Hematopoietic multipotent progenitor cell treated with erythropoietin and hydrocortisone succinate and interleukin-3 and kit ligand, for 6 days (in vitro differentiated cells): ENCODE measurements at regions not wholly inside any gene's neighbourhood (a gene's known extent, or its start where the extent isn't known, plus 50 kb on each side); places are given as distances from the start of the nearest gene placed in this dataset.
"Not testable (repeated sequence)": the region's sequence is repeated elsewhere in the genome, so short reads cannot be mapped to it uniquely, and the experiment has no call there.

Source experiments
- DNase-seq: peaks from one replicate; pipeline ENCODE4 v3.0.0-alpha.2; 2015

DNA sequence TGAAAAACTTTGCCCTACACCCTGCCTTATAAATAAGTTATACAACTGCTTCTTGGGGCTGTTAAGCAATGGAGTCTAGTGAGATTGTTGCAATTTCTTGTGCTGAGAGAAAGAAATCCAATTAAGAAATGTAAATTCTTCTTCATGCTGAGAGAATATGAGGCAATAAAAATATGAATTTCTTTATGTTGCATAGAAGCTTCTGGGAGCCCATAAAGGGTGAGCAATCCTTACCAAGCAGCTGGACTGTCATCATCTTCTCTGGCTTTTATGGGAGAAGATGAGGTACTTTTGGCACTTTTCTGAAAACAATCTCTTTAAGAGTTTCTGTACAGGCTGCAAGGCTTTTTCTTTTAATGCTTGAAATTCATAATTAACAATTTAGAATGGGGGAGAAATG is 204.3 kb downstream of the DMRTA1 start:
- DNase-seq, result no peak

DNA sequence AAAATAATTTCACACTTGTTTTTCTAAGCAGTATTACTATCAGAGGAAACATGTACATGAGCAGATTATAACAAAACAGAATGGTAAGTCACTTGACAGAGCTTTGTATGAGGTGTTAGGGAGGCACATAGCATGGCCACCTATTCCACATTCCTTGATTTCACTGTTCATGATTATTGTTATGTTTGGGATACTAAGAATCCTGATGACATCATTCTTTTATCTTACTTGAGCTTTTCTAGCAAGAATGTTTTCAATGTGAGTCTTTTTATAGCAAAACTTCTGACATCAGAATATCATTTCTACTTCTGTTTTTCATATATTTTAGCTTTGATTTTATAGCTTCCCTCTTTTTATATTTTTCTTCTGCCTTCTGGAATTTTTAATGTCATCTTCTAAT is 208.2 kb downstream of the DMRTA1 start:
- no peak for DNase-seq

DNA sequence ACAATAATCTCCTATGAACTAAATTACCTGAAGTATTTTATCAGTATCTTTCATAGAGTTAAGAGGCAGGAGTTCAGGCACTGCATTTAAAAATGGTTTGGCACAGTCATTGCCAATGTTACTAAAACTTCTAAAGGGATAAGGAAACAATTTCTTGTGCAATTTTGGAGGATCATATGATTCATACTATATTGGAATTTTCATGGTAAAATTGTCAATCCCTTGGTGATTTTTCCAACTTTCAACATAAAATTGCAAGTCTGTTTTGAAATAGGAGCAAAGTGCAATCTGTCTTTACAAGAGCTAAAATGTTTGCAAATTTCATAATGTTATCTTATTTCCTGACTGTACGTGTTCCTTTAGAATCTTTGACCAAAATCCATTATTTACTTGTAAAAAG is 211.1 kb downstream of the DMRTA1 start:
- DNase-seq, result no peak

DNA sequence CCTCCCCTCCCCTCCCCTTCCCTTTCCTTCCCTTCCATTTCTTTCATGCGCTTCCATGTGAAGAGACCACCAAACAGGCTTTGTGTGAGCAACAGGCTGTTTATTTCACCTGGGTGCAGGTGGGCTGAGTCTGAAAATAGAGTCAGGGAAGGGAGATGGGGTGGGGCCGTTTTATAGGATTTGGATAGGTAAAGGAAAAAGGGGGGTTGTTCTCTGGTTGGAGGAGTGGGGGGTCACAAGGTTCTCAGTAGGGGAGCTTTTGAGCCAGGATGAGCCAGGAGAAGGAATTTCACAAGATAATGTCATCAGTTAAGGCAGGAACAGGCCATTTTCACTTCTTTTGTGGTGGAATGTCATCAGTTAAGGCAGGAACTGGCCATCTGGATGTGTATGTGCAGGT is 211.9 kb downstream of the DMRTA1 start:
- DNase-seq, result not testable (repeated sequence)

DNA sequence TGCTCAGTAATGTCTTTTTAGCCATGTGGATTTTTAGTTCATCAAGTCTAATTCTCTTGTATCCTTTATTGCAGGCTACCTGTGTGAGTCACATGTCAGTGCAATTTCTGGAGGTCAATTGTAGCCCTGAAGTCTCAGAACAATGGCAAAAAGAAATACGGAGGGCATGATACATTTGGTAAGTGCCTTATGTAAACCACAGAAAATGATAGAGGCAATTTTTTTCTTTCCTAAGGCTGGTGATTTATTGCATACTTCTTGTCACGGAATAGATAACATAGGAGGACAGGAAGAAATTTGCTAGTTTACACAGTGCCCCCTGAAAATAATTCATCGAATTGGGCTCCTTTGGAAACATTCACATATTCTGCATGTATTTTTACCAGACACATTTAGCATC is 235.9 kb downstream of the DMRTA1 start:
- no peak for DNase-seq

DNA sequence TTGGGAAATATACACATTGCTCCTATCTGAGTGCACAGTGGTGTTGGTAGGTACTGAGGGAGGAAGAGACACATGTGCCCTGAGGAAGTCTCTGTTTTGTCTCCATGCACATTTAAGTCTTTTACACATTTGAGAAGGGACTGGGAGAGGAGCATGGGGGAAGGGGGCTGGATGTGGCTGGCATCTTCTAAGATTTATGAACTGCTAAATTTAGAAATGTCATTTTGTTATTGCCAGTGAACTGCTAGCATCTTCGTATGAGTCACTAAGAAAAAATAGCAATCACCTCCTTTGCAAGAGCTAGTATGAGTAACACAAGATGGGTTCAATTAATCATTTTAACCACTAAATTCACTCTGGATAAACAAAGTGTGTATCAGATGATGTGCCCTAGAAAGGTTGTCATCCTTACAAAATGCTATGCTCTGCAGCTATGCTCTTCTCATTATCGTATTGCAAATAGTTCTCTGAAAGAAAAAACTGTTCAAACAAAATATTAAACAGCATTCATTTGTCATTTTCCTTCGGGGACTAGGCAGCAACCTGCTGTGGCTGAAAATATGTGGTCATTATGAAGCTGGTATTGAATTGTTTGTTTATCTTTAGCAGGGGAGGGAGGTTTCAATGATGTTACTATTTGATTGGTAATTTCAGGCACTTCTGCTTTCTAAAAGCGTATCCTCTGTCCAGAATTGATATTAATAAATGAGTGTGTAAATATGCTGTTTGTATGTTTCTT is 236.5 kb downstream of the DMRTA1 start:
- no peak for DNase-seq

DNA sequence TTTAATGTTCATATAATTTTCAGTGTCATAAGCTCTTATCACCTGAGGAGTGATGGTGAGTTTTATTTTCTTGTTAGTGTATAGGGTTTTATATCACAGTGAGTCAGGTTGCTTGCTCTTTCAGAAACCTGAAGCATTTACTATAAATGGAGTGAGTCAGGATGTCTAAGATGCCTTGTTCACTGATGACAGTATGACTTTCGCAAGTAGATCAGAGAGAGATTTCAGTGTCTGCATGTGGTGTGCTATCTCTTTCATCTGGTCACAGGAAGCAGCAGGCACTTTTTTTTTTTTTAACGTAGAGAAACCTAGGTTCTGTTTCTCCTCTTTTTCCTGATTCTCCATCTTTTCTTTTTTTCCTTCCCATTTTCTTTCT is 237.1 kb downstream of the DMRTA1 start:
- no peak for DNase-seq

DNA sequence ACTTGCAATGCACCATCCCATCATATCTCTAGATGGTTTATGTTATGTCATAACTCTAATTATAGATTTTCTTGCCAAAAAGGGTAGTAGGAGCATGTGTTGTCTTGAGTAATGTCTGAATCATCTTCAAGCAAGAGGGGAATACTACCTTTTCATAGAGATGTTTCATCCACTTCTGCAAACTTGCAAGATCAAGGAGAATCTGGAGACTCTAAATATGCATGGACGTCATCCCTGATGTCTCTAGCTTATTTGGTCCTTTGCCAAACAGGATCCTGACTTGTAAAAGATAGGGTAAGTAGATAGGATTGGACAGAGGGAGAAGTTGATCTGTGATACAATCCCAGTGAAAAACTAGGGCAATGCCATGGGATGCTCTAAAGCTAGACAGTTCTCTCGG is 246.5 kb downstream of the DMRTA1 start:
- DNase-seq, result no peak

DNA sequence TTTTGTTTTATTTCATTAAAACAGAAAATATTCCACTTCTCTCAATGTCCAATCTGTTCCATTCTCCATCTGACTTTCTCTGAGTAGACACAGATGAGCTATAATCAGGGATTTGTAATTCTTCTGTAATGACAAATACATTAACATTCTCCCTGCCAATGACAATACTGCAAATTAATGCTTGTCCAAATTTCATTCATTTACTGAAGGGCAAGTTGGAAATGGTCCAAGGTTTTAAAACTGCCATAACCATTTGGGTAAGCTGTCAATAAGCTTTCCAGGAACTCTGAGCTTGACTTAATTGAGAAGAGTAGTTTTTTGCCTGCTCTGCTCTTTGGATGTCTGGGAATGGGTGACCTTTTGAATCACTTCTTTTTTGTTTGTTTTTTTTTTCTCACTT is 253.5 kb downstream of the DMRTA1 start:
- no peak for DNase-seq

DNA sequence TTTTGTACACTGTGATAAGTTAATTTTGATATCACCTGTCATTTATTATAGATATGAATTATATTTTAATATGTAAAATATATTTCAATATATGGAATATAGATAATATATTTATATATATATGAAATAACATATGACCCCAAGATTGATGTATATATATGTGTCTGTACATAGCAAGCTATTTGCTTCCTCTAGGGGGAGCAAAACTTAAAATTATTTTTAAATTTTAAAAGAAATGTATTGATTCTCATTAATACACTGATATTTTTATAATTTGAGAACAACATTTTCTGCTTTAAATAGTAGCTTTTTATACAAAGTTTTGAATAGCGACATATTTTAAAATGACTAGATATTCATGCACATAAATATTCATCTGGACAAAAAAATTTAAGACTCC is 272.0 kb downstream of the DMRTA1 start:
- DNase-seq, result no peak

DNA sequence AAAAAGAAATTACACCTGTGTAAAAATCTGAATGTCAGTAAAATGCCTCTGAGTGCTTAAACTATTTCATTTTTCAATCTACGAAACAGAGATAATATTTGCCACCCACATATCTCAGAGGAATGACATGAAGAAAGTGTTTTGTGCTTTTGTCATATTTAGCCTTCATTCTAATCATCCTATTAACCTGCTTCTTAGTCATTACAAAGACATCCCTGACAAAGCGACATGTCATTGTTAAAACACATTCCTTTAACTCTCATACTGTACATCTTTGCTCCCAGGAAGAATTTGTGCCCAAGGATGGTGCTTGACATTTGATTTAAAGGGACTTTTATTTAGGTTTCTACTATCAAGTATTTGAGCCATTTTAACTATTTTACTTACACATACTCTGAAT is 275.9 kb downstream of the DMRTA1 start:
- DNase-seq, result no peak

DNA sequence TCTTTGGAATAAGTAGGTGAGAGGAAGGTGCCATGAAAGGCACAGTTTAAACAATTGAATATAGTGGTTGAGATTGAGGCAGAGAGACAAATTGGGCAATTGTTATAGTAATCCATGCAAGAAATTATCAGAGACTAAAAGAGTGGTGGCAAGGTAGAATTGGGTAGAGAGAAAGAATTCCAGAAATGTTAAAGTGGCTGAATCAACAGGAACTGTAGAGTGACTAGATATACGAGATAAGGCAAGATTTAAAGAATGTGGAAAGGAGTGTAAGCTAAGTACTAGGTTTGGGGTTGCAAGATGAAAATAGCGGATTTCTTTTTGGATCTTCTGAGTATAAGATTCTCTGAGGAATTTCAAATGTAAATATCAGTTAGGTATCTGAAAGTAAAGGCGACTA is 285.2 kb downstream of the DMRTA1 start:
- no peak for DNase-seq

DNA sequence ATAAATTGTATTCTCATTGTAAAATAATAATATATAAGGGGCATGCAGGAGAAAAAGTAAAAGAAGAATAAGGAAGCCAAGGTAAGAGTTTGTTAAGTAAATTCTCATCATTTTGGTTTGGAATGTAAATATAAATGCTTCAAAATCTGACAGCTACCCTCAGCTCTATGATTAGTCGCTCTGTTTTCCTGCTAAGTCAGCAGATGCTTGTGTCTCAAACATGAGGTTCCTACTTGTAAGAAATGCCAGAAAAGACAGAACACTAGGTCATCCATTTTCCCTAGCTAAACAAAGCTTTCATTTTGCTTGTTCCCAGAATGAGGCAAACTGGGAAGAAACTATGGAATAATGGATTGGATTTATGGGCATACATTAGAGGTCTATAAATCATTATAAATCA is 293.1 kb downstream of the DMRTA1 start:
- DNase-seq, result no peak

DNA sequence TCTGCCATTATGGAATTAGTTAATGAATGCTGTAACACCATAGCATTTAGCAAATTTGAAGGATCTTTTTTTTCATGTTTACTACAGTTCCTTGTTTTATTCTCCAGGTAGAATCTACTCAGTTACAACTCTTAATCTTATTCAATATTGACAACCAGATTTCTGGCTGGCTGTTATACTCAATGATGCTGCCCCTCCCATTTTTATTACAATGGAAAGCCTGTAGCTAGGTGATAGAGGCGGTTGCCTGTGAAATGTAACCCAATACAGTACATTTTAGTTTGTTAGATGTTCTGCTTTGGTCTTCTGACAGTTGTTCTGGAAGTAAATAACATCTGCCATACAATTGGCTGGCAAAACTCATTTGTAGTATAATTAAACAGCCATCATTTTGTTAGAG is 294.2 kb downstream of the DMRTA1 start:
- no peak for DNase-seq

DNA sequence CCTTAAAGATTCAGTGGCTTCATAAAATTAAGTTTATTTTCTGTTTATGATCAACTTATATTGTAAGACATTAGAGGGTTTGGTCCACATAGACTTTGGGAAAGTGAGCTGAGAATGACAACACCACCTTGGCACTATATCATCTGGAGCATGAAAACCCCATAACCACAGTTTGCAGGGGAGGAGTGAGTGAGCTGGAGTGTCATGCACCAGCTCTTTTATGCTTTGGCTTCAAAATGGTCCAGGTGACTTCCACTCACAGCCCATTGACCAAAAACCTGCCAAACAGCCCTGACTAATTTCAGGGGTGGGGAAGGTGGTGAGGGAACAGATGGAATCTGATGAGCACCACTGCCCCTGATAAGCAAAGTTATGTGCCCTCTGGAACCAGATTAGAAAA is 295.8 kb downstream of the DMRTA1 start:
- no peak for DNase-seq

DNA sequence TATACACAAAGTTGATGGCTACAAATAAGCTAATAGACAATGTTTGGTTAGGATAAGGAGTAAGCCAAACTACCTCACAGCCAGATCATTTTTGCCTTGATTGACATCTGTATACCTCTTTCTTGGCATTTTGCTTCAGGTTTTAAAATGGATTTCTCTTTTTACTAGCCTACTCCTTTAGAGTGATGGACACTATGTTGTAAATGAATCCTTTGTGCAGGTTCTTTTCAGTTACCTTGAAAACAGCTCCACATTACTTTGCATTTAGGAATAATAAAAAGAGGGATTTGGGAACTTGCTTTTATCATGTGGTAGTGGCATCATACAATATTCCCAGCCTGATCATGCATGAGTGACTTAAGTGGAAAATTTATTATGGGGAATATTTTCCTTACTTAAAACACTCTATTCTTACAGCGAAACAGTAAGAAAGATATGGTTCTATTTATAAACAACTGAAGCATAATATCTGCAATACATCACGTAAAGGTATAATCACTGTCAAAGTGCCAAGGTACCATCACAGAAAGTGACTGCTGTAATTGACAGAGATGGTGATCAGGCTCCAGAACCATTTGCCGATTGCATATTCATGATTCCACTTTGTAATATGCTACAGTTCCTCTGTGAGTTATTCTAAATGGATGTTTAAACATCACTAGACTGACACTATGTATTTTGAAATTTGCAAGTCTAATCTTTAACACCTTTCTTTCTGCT is 327.0 kb downstream of the DMRTA1 start:
- no peak for DNase-seq

DNA sequence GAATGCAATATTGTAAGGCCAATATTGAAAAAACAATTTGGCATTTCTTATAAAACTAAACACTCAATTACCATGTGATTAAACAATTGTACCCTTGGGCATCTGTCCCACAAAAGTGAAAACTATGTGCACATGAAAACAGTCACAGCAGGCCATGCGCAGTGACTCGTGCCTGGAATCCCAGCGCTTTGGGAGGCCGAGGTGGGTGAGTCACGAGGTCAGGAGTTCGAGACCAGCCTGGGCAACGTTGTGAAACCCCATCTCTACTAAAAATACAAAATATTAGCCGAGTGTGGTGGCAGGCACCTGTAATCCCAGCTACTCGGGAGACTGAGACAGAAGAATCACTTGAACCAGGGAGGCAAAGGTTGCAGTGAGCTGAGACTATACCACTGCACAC is 343.7 kb downstream of the DMRTA1 start:
- DNase-seq, result no peak

DNA sequence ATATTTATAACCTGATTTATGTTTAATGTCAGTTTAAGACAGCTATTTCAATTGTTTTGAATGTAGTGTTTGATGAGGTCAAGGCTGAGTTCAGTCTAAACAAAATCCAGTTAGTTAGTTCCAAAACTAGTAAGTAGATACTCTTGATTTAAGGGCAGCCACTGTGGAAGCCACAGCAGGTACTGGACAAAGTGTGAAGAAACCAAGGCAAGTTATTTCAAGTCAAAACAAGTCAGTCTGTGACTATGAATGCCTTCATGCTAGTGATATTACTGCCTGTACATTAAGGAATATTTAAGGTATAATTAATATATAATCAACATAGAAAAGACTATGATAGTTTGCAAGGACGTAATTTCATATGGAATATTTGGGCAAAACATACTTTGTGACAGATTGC is 362.3 kb downstream of the DMRTA1 start:
- DNase-seq, result no peak

DNA sequence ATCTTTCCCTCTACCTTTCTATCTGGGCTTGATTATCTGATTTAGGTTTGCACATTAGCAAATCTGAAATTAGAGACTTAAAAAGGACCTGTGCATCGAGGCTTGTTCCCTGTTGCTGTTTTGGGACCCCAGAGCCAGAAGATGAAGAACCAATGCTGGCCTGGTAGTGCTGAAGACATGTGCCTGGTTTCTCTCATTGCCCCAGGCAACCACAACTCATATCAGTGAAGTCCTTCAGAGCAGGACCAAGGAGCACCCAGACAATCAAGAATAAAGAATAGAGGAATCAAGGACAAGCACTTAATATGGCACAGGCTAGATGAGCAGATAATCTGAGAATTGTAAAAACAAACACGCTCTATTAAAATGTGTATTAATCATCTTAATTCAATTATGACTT is 362.7 kb downstream of the DMRTA1 start:
- DNase-seq, result no peak

DNA sequence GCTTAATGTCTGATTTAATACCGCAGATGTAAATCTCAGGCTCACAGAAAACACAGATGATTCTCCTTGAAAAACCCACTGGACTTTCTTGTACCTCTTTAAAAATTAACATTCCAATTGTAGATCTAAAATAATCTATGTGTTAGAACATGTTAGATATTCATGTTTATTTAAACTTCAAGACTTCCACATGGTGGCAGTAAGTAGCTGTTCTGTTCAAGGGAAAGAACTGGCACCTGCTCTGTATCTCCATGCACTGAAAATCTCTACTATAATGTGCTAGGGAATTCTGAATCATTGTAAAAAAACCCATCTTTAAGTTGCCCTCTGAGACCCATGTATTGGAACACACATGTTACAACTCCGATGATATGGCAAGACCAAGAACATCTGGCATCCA is 366.9 kb downstream of the DMRTA1 start:
- peak; percentile 5 for DNase-seq

DNA sequence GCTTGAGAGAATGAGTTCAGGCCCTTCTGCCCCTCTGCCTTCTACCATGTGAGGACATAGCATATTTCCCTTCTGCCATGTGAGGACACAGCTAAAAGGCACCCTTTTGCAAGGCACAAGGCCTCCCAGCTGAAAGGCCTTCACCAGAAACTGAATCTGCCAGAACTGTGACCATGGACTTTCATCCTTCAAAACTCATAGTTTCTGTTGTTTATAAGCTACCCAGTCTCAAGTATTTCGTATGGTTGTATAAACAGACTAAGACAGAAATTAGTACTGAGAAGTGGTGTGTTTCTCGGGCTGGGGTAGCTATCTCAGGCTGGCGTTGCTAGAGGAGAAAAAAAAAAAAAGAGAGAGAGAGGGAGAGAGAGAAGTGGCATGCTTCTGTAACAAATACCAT is 368.6 kb downstream of the DMRTA1 start:
- no peak for DNase-seq

DNA sequence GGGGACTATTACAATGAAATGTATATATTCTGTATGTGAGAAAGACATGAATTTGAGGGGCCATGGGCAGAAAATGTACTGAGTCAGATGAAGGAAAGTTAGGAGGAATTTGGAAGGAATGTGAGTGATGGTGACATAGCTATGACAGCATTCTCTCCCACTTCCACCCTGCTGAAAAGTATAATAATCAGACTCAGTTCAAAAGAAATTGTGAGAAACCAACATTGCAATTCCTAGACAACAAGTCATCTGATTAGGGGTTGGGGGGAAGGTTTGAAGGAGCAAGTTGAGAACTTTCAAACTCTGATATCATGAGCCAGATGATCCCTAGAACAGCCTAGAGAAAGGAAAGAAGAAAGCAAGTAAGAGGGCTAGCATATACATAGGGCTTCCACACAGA is 370.6 kb downstream of the DMRTA1 start:
- no peak for DNase-seq

DNA sequence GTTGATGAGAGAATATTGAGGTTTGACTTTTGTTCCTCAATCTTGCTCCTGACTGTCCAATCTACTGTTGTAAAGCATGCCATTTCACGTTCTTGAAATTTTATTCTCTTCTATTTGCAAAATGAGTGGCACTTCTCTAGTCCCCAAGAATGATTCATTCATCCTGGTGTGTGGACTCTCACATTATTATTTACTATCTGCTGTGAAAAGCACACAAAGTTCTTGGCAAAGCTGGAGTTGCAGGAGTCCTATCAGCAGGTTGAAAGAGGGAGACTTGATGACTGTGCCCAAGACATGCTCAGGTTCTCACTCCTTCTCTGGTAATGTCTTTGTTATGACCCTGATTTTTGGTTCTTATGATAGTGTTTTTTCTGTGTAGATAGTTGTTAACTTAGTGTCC is 382.6 kb downstream of the DMRTA1 start:
- DNase-seq, result no peak

DNA sequence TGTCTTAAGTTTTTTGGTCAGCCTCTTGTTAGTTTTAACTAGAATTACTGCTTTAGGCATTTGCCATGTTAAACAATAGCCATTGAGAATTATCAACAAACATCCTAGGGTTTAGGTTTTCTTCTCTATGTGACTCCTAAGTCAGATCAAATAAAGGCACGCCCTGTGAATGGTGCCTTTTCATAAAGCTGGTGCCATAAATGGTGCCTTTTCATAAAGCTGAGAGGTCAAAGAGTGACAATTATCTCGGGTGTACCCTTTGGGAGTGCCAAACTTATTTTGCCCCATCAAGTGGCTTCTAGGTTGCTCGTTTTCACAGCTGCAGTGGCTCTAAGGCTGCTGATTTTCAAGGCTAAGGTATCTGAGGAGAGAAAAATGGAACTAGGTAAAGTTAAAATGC is 391.6 kb downstream of the DMRTA1 start:
- no peak for DNase-seq

DNA sequence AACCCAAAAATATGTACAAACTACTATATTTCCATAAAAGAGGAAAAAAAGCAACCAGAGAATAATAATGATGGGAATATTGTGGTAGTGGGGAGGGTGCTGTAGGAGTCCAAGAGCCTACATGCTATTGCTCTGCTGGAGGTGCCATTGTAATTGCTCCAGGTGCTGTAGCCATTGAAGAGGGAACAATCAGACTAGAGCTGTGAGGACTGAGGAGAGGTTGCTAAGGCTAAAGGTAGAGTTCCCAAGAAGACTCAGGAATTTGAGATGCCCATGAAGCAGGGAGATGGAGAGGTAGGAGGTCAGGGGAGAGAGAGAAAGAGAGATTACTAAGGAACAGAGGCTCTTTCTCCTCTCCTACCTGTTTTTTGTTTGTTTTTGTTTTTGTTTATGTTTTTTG is 394.0 kb downstream of the DMRTA1 start:
- no peak for DNase-seq
